DMS79 (cell line): ENCODE measurements at regions not wholly inside any gene's neighbourhood (a gene's known extent, or its start where the extent isn't known, plus 50 kb on each side); places are given as distances from the start of the nearest gene placed in this dataset.

Experiments used
- DNase-seq: peaks from one replicate; lab custom pipeline; 2025; lab: John Stamatoyannopoulos, UW

GRCh38 chr6:4587171-4587570 is 189.0 kb upstream of the CDYL start:
- DNase-seq: no peak

GRCh38 chr6:4586469-4586859 is 189.7 kb upstream of the CDYL start:
- DNase-seq: no peak

GRCh38 chr6:4585682-4586468 is 190.3 kb upstream of the CDYL start:
- no peak for DNase-seq

GRCh38 chr6:4584801-4585200 is 191.4 kb upstream of the CDYL start:
- DNase-seq: no peak

GRCh38 chr6:4582506-4583417 is 193.4 kb upstream of the CDYL start:
- no peak for DNase-seq

- DNase-seq: no peak
These were observed 194.5 kb upstream of the CDYL start for GRCh38 chr6:4581468-4582385.

GRCh38 chr6:4580361-4580760 is 195.8 kb upstream of the CDYL start:
- DNase-seq: no peak

- DNase-seq: no peak
These were observed 198.8 kb upstream of the CDYL start for GRCh38 chr6:4577406-4577805.

- DNase-seq: no peak
These were observed 200.5 kb upstream of the CDYL start for GRCh38 chr6:4575714-4576113.

GRCh38 chr6:4574007-4574406 is 202.2 kb upstream of the CDYL start:
- DNase-seq: no peak

GRCh38 chr6:4571011-4571410 is 205.2 kb upstream of the CDYL start:
- no peak for DNase-seq

- DNase-seq: no peak
These were observed 208.1 kb upstream of the CDYL start for GRCh38 chr6:4568138-4568537.

GRCh38 chr6:4567141-4567540 is 209.1 kb upstream of the CDYL start:
- DNase-seq: no peak

GRCh38 chr6:4565301-4566250 is 210.6 kb upstream of the CDYL start:
- no peak for DNase-seq

GRCh38 chr6:4564801-4565271 is 211.4 kb upstream of the CDYL start:
- DNase-seq: no peak

GRCh38 chr6:4563877-4564276 is 212.3 kb upstream of the CDYL start:
- no peak for DNase-seq

- no peak for DNase-seq
These were observed 213.0 kb upstream of the CDYL start for GRCh38 chr6:4563156-4563555.

GRCh38 chr6:4561773-4562400 is 214.3 kb upstream of the CDYL start:
- DNase-seq: no peak

GRCh38 chr6:4561078-4561435 is 215.1 kb upstream of the CDYL start:
- DNase-seq: no peak
